Spinal cord (tissue), 9 donors: ENCODE measurements at regions not wholly inside any gene's neighbourhood (a gene's known extent, or its start where the extent isn't known, plus 50 kb on each side); places are given as distances from the start of the nearest gene placed in this dataset.
A peak's percentile ranks its signal among the peaks of the same experiment; 100 is the strongest.

Experiments
- DNase-seq, 6 donors: peaks; one replicate each; pipeline versions ENCODE4 v3.0.0 to v3.0.0-alpha.2; 2013 to 2015; ENCODE audit warnings: low spot score in 6 of 6, low read depth in 4 of 6
- H3K27ac ChIP-seq: one replicate; pipeline ENCODE4 v1.5.1; 2013; ENCODE audit warnings: low read depth, low read length, control low read depth
- H3K27me3 ChIP-seq: one replicate; pipeline ENCODE4 v1.6.1; 2013; ENCODE audit warnings: low read length; ENCODE audit not compliant: control insufficient read depth, insufficient read depth
- H3K36me3 ChIP-seq: one replicate; pipeline ENCODE4 v1.6.1; 2013; ENCODE audit warnings: low read length; ENCODE audit not compliant: control insufficient read depth, insufficient read depth
- H3K4me1 ChIP-seq: one replicate; pipeline ENCODE4 v1.6.1; 2013; ENCODE audit warnings: low read length; ENCODE audit not compliant: control insufficient read depth, insufficient read depth
- H3K4me3 ChIP-seq: one replicate; pipeline ENCODE4 v1.5.1; 2013; ENCODE audit warnings: low read depth, low read length, control low read depth
- H3K9me3 ChIP-seq: one replicate; pipeline ENCODE4 v1.6.1; 2013; ENCODE audit warnings: low read length; ENCODE audit not compliant: control insufficient read depth, insufficient read depth
- WGBS: methylation state at CpG from one replicate; pipeline ENCODE4 v1.1.5; 2013; ENCODE audit warnings: missing lambda C conversion rate; ENCODE audit not compliant: insufficient coverage; 5-methylcytosine and 5-hydroxymethylcytosine counted together
- donor health status: healthy.

GRCh38 chr9:96125624-96126023 is 176.4 kb downstream of the HSD17B3 start:
- H3K4me1 ChIP-seq = peaks cover 35% of the 10 kb centered on the region
- peaks cover 6% of the 10 kb centered on the region for H3K27me3 ChIP-seq
- H3K9me3 ChIP-seq = no peaks in the 10 kb centered on the region
- 78% methylated on average over 2 of the region's 3 CpGs for WGBS
- H3K4me3 ChIP-seq = no peak overlapping the region
- no peaks in the 10 kb centered on the region for H3K36me3 ChIP-seq
- DNase-seq = no peak
- peak overlapping the region; percentile 59 for H3K27ac ChIP-seq

GRCh38 chr9:96122751-96123150 is 179.2 kb downstream of the HSD17B3 start:
- no peaks in the 10 kb centered on the region for H3K36me3 ChIP-seq
- H3K27ac ChIP-seq = peak overlapping the region; percentile 22
- H3K4me1 ChIP-seq = peaks cover 31% of the 10 kb centered on the region
- no peak for DNase-seq
- H3K9me3 ChIP-seq = no peaks in the 10 kb centered on the region
- no peak overlapping the region for H3K4me3 ChIP-seq
- 88% methylated on average over 2 of the region's 3 CpGs for WGBS
- H3K27me3 ChIP-seq = peaks cover 6% of the 10 kb centered on the region

- H3K4me1 ChIP-seq = peaks cover 33% of the 10 kb centered on the region
- H3K27me3 ChIP-seq = peaks cover 6% of the 10 kb centered on the region
- WGBS = 89% methylated on average over 4 of the region's 6 CpGs
- H3K4me3 ChIP-seq = no peak overlapping the region
- no peak overlapping the region for H3K27ac ChIP-seq
- H3K9me3 ChIP-seq = no peaks in the 10 kb centered on the region
- H3K36me3 ChIP-seq = no peaks in the 10 kb centered on the region
- DNase-seq = no peak
Measured at GRCh38 chr9:96122282-96122681, 179.7 kb downstream of the HSD17B3 start.

GRCh38 chr9:96121136-96121535 is 180.8 kb downstream of the HSD17B3 start:
- WGBS = 100% methylated on average over 1 of the region's 2 CpGs
- H3K27ac ChIP-seq = no peak overlapping the region
- H3K9me3 ChIP-seq = no peaks in the 10 kb centered on the region
- peaks cover 3% of the 10 kb centered on the region for H3K27me3 ChIP-seq
- DNase-seq = no peak
- no peaks in the 10 kb centered on the region for H3K36me3 ChIP-seq
- peaks cover 34% of the 10 kb centered on the region for H3K4me1 ChIP-seq
- no peak overlapping the region for H3K4me3 ChIP-seq

- no peaks in the 10 kb centered on the region for H3K9me3 ChIP-seq
- DNase-seq = no peak
- WGBS = 58% methylated on average over 2 of the region's 6 CpGs
Measured at GRCh38 chr9:96117398-96118080, 184.4 kb downstream of the HSD17B3 start.

GRCh38 chr9:96116275-96117064 is 185.5 kb downstream of the HSD17B3 start:
- peak in 5 of 6 donors; percentile 80 to 95 (median 86) for DNase-seq
- H3K36me3 ChIP-seq = no peaks in the 10 kb centered on the region
- no peak overlapping the region for H3K4me3 ChIP-seq
- 42% methylated on average over 5 of the region's 5 CpGs for WGBS
- peak overlapping the region; percentile 79 for H3K27ac ChIP-seq
- H3K4me1 ChIP-seq = peaks cover 25% of the 10 kb centered on the region
- no peaks in the 10 kb centered on the region for H3K9me3 ChIP-seq
- no peaks in the 10 kb centered on the region for H3K27me3 ChIP-seq

More at GRCh38 chr9:96117398-96118080, 184.4 kb downstream of the HSD17B3 start:
- Histone ChIP-seq H3K27me3 (no peaks in the 10 kb centered on the region), H3K27ac (peak overlapping the region; percentile 79), H3K36me3 (no peaks in the 10 kb centered on the region), H3K4me3 (no peak overlapping the region), H3K4me1 (peaks cover 24% of the 10 kb centered on the region)

- Histone ChIP-seq H3K4me1 (peaks cover 26% of the 10 kb centered on the region), H3K27me3 (no peaks in the 10 kb centered on the region), H3K36me3 (no peaks in the 10 kb centered on the region), H3K9me3 (no peaks in the 10 kb centered on the region), H3K27ac (peak overlapping the region; percentile 79), H3K4me3 (no peak overlapping the region)
- WGBS = 67% methylated on average over 4 of the region's 4 CpGs
- no peak for DNase-seq
Measured at GRCh38 chr9:96115836-96116235, 186.1 kb downstream of the HSD17B3 start.

- Histone ChIP-seq H3K4me1 (peaks cover 26% of the 10 kb centered on the region), H3K9me3 (no peaks in the 10 kb centered on the region), H3K27ac (no peak overlapping the region), H3K36me3 (no peaks in the 10 kb centered on the region), H3K4me3 (no peak overlapping the region), H3K27me3 (no peaks in the 10 kb centered on the region)
- WGBS = 92% methylated on average over 3 of the region's 3 CpGs
- DNase-seq = no peak
Measured at GRCh38 chr9:96113032-96113431, 188.9 kb downstream of the HSD17B3 start.

GRCh38 chr9:96109680-96110351 is 192.2 kb downstream of the HSD17B3 start:
- Histone ChIP-seq H3K4me3 (no peak overlapping the region), H3K36me3 (no peaks in the 10 kb centered on the region), H3K4me1 (peaks cover 5% of the 10 kb centered on the region), H3K9me3 (peaks cover 2% of the 10 kb centered on the region), H3K27me3 (no peaks in the 10 kb centered on the region), H3K27ac (no peak overlapping the region)
- no peak for DNase-seq
- WGBS = 78% methylated on average over 3 of the region's 6 CpGs
